ENCODE measurements at regions not wholly inside any gene's neighbourhood (a gene's known extent, or its start where the extent isn't known, plus 50 kb on each side); places are given as distances from the start of the nearest gene placed in this dataset.

DNA sequence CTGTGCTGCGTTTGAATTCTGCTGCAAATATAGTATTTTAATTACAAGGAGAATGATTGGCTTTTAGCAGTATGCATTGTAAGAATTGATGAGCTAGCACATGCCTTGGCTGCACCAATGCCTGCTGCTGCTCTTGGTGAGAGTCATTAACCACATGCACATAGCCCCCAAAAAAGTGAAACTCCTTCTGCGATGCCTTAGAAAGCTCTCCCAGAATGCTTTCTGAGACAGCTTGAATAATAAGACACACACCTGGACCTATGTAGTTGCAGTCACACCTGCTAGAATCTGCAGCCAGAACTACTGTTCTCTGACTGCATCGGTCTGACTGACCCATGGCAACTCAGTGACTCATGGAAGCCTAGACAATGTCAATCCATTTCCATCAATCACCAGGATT is 170.1 kb upstream of the DDX18 start:
- ChIA-PET RAD21 (ENCODE audit: low non-redundant PET in 1 of 2, low total read pairs in 2 of 2, uncharacterized antibody in 2 of 2, unreplicated experiment in 2 of 2) (no interaction called here), POLR2A (no interaction called here), CTCF (no interaction called here)
- Histone ChIP-seq H4K20me1 (ENCODE audit: insufficient read depth) (no peaks in the 10 kb centered on the region), H2AFZ (ENCODE audit: low read depth, low read length, poor library complexity, severe bottlenecking) (no peak overlapping the region), H3K4me3 (replicated peaks in 1 of 2; ENCODE audit: low read depth in 1 of 2, low read length in 2 of 2) (no peak overlapping the region), H3K27ac (ENCODE audit: low read depth, low read length) (no peak overlapping the region), H3K9me2 (ENCODE audit: insufficient read depth) (no peaks in the 10 kb centered on the region), H3K27me3 (ENCODE audit: insufficient read depth, low read length) (no peaks in the 10 kb centered on the region), H3K36me3 (ENCODE audit: control insufficient read depth in 1 of 2, insufficient read depth in 2 of 2, low read length in 2 of 2) (no peaks in the 10 kb centered on the region), H3K79me2 (ENCODE audit: insufficient read depth, low read length) (no peaks in the 10 kb centered on the region), H3K4me2 (ENCODE audit: low read length) (no peak overlapping the region), H3K4me1 (ENCODE audit: control insufficient read depth in 1 of 2, insufficient read depth in 2 of 2, low read length in 2 of 2) (no peaks in the 10 kb centered on the region), H3K9ac (ENCODE audit: low read length) (no peak overlapping the region), H3K9me3 (ENCODE audit: control insufficient read depth in 1 of 2, insufficient read depth in 1 of 2, low read depth in 1 of 2, low read length in 2 of 2) (no peaks in the 10 kb centered on the region)
- intact Hi-C loops (cut with micrococcal nuclease) = no loop called here
- DNase-seq (ENCODE audit: low read depth, low spot score) (no peak), ATAC-seq (no peak)
- BruUV-seq (replicated peaks) = no TSS peak
- TF ChIP-seq ZFX (IDR thresholded peaks at IDR 0.05) (no peak), ELF1 (IDR thresholded peaks at IDR 0.05; ENCODE audit: borderline replicate concordance, low read depth) (no peak), ZNF274 (IDR thresholded peaks at IDR 0.05; ENCODE audit: low read depth, low read length) (no peak), EZH2phosphoT487 (IDR thresholded peaks at IDR 0.05; ENCODE audit: borderline replicate concordance) (no peak), SP1 (IDR thresholded peaks at IDR 0.05; ENCODE audit: low read depth) (no peak), EGR1 (IDR thresholded peaks at IDR 0.05; ENCODE audit: low read depth) (no peak), ATF3 (IDR thresholded peaks at IDR 0.05) (no peak), ZBTB33 (IDR thresholded peaks at IDR 0.05; ENCODE audit: extremely low read depth, insufficient replicate concordance, low read length) (no peak)
- TF ChIP-seq, protein P1, sequence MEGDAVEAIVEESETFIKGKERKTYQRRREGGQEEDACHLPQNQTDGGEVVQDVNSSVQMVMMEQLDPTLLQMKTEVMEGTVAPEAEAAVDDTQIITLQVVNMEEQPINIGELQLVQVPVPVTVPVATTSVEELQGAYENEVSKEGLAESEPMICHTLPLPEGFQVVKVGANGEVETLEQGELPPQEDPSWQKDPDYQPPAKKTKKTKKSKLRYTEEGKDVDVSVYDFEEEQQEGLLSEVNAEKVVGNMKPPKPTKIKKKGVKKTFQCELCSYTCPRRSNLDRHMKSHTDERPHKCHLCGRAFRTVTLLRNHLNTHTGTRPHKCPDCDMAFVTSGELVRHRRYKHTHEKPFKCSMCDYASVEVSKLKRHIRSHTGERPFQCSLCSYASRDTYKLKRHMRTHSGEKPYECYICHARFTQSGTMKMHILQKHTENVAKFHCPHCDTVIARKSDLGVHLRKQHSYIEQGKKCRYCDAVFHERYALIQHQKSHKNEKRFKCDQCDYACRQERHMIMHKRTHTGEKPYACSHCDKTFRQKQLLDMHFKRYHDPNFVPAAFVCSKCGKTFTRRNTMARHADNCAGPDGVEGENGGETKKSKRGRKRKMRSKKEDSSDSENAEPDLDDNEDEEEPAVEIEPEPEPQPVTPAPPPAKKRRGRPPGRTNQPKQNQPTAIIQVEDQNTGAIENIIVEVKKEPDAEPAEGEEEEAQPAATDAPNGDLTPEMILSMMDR (IDR thresholded peaks at IDR 0.05 in 2 of 3, conservative IDR thresholded peaks at IDR 0.05 in 1 of 3; ENCODE audit: borderline replicate concordance in 1 of 3, insufficient read depth in 1 of 3, low read depth in 2 of 3, low read length in 2 of 3) = no peak
